Astrocyte of the hippocampus (primary cell): ENCODE measurements at regions not wholly inside any gene's neighbourhood (a gene's known extent, or its start where the extent isn't known, plus 50 kb on each side); places are given as distances from the start of the nearest gene placed in this dataset.

Experiments used
- DNase-seq: peaks from one replicate; pipeline ENCODE4 v3.0.0; 2011; ENCODE audit warnings: low read depth, low spot score

DNA sequence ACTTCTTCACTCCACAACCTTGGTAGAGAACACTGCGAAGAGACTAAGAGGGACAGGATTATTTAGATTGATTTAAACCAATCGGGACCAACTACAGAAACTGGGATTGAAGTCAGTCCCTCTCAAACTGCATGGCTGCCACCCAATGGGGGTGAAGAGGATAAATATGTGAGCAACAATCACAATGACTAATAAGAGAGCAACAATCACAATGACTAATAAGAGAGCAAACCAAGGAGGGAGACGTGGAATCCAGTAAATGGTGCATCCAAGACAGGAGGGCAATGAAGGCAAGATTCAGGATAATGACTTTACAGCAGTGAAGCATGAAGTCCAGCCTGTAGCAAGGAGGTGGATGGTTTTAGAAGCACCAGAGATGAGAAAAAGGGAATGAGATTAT lies 322.8 kb downstream of the TTLL7 start:
- DNase-seq: peak; percentile 18

DNA sequence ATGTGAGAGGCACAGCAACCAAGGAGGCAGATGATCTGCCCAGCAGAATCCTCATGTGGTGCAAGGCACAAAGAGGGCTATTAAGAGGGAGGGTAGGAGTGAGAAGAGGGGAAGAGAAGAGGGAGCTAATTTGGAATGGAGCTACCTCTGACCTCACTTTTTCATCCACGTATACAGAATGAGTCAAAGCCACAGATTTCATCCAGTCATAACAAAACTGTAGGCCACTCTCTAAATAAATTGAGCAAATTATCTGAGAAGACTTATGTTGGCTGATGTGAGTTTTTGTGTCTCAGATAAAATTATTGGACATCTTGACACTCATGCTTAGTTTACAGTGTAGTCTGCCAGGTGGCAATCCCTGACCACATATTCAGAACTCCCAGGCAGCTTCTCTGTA lies 325.6 kb downstream of the TTLL7 start:
- DNase-seq: peak; percentile 28

DNA sequence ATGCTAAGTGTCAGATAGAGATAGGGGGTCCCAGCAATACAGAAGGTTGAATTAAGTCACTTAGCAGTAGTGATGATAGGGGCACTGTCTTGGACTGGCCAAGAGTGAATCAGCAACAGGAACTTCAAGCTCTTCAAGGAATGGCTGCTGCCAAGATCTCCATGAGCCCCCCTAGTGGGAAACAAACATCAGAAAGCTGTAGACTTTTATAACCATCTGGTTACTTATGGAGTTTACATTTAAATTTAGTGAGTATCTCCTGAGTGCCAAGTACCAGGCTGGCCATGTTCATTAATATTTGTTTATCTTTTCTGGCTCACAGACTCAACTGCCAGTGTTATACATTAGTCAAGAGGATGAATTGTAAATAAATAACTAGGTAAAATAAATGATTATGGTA lies 327.3 kb downstream of the TTLL7 start:
- DNase-seq: no peak

DNA sequence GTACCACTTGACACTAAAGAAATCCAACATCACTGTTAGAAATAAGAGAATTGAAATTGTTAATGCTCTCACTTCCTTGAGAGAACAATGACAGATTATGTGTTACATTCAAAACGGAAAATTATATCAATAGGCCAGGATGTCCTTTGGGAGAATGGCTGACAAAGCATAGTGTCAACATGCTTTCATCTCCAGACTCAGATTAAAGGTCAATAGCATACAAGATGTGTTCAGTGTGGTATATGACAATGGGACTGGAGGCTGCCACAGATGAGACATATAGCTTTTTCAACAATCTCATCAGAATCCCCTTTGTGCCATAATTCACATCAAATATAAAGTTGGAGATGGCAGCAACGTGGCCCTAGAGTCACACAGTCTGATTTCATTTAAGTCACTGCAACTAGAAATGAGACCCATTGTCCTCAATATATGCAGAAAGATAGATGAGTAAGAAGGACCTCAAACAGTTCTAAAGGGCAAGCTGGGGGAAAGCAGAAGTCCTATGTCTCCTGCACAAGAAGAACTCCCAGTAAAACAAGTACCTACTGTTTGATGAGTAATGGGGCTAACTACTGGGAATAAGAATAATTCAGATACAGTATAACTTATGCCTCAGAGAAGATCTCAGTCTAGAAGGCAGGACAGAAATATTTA lies 327.9 kb downstream of the TTLL7 start:
- DNase-seq: no peak

DNA sequence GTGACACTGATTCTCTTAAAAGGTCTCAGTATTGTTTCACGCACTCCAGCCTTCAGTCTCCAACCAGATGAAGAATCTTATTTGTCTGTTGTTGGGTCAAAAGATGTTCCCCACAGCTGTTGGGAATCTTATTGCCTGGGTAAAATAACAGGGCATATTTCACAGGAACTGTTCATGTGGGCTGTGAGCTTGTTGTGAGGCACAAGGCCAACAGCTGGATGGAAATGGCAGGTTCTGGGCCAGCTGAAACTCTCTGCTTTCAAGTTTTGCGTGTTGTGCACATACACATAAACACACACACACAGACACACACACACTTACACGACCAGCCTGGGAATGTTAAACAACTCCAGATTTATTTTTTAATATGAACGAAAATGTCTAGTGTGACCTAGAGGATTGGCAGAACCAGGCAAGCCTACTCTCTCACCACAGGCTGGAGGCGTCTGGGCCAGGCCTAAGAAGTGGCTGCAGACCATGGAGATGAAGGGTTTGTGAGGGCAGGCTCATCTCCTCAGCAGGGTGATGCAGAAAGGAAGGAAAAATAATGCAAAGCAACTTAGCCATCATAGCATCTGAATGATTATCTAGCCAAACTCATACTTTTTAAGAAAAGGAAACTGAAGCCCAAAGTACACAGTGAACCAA lies 357.0 kb downstream of the TTLL7 start:
- peak; percentile 7 for DNase-seq

DNA sequence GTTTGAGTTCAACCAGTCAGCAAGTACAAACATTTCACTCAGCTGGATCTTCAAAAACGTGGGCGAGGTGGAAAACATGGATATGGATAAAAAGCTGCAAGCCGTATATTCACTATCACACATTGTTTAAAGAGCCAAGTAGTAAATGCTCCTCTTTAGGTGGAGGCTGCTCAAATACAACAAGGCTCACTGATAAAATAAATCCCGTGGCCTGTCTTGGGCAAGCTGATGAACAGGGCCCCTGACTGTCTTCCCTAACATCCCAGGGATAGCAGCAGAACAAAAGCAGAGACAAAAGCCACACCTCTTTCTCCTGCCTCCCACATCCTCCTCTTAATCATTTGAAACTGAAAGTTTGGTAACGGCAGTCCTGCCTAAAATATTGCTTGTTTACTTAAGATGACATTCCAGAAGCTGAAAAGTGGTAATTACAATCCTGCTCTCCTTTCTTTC lies 357.7 kb downstream of the TTLL7 start:
- DNase-seq: peak; percentile 16

DNA sequence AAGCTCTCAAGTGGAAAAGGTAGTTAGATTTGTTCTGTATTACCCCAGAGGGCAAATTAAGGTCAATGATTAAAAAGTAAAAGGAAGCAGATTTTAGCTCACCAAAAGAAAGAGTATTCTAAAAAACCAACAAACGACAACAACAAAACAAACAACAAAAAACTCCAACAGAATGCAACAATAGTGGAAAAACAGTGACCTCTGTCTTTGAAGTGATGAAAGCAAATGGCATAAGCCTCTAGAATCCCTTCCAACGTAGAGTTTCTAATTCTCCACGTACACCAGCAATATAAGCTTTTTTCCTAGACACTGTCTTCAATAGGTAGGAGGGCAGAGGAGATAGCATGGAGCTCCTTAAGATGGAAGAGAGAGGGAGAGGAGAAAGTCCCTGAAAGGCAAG lies 359.1 kb downstream of the TTLL7 start:
- no peak for DNase-seq

DNA sequence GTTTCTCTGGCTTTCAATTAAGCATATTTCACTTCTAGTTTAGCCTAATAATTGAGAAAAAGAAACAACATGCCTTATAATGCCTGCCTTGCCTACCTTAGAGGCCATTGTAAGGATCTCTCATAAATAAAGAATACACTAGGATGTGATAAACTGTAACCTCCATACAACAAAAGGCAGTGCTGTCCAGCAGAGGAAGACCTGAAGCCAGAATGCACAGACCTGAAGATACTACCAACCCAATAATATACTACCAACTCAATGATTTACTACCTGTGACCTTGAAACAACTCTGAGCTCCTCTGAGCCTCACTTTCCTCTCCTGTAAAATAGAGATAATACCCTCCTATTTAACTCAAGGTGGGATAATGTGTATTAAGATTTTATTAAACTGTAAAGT lies 361.3 kb downstream of the TTLL7 start:
- DNase-seq: no peak

DNA sequence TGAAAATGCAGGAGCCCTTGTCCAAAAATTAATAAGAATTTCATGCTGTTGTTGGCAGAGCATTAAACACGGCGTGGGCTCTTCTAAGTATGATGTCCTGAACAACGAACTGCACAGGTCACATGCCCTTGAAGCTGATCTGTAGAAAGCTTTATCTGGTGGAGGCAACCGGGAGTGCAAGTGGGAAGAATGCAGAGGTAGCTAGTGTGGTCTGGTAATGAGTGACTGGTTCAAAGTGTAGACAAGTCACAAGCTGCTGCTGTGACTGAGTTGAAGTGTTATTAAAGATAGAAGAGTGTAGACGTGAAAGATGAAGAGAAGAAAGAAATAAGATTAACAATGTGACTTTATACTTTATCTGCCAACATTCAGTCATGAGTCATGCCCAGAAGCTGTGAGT lies 361.9 kb downstream of the TTLL7 start:
- DNase-seq: no peak

DNA sequence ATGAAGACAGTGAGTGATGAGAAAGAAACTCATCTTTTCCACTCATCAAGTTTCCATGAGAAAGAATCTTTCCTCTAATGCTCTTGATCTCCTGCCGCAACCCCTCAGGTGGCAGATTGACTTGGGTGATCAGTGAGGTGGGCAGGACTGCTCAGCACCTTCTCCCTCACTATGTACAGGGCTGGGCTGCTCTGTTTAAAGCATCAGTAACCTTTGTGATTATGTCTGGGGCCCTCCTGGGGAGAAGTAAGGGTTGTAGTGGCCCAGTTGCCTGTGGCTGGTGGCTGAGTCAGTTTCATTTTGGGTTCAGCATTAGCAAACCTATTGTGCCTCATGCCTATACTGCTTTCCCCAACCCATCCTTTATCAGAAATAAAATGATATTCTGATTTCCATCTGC lies 366.0 kb downstream of the TTLL7 start:
- DNase-seq: no peak

DNA sequence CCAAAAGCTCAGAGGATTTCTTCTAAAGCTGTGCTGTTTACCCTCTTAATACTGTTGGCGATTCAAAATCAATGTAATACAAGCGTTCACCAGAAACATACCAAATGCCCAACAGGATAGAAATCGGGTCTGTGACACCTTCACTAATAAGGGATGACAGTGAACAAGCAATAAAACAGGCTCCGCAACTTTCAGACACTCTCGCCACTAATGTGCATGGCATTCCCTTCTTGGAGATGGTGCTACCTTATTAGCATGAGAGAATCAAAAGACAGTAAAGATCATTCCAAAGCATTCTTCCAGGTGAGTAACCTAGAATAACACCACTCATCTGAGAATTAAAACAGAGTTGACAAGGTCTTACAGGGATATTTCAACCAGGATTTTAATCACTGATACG lies 367.1 kb downstream of the TTLL7 start:
- DNase-seq: no peak

DNA sequence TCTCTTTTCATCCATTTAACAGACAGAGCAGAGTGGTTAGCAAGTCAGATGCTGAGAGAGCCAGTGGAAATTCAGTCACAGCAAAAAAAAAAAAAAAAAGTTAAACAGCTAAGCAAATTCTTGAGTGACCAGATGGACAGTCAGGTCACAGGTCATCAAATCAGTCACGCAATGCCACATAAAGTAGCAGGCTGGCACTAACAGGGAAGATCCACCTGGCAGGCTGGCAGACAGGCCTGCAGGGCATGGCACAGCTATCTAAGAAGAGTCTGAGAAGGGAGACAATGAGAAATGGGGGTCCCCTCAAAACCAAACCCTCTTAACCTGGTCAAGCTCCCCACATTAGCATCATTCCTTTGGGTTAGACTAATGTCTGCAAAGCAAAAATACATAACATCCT lies 371.9 kb downstream of the TTLL7 start:
- no peak for DNase-seq

DNA sequence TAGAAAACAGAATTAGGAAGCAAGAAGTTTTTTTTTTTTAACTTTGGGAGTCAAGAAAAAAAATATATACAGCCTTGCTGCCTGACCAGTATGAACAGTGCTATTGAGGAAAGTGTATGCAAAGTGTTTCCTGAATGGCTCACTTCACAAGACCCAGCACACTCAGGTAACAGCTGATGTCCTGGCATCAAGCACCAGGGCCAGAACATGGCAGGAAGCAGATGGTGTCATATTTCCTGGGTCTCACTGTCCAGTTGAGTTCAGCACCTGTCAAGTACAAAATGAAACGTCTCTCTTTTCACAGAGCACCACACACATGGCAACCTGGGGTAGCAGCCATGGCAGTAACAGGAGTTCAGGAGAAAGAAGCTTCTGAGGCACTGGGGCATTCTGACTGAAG lies 372.3 kb downstream of the TTLL7 start:
- peak; percentile 2 for DNase-seq

DNA sequence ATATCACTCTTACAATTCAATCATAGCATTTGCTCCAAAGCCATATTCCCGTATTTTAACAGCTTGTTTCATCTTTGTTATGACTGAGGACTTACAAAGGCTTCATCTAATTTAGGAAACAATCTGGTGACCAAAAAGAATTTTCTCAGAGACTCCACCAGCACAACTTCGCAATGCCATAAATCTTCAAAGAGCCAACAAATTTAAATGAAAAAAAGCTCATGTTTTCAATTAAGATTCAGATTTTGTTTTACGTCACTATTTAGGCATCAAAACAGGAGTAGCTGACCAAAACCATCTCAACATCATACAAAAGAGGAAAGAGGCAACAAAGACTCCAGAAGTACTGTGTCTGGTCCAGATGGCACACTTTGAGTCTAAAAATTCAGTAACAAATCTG lies 373.3 kb downstream of the TTLL7 start:
- no peak for DNase-seq

DNA sequence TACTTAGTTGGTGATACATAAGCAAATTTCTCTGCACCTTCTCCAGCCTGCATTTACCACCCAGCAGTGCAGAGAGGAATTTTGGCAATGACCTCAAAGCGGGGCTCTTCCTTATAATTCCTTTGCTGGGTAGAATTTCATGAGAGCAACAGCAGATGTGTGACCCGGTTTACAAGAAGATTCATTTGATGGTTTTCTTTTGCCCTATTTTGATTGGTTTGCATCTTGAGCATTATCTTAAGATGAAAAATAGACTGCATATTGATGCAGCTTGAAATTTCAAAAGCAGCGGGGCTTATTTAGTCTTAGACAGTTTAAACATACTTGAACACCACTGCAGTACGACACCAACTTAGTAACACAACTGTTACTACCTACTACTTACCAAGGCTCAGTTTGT lies 378.9 kb downstream of the TTLL7 start:
- DNase-seq: no peak

DNA sequence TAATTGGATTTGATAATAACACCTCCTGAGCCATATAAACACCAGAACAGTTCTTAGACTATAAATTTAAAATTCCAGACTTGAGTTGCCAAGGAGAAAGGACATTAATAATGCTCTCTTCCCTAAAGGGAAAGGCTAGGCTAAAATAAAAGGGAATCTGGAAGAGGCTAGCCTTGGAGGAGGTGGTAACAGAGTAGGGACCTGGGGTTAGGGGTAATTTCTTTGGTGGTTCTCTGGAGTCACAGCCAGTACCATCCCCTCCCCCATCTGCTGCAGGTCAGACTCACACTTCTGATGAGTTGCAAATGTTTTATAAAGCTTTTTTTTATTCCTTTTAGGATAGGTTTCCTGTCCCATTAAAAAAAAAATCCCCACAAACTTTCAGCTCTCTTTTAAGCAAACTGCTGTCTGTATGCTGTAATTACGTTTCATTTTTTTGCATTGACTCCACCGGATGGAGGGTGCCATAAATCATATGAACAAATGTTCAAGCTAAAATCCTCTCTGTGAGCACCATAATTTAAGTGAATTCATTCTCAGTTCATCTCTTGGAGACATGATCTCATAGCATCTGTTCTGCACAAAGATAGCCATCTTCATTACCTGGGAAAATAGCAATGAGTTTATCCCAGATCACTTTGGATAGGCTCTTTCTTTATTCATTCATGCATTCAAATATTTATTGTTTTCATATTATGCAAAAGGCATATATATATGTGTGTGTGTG lies 379.6 kb downstream of the TTLL7 start:
- no peak for DNase-seq

DNA sequence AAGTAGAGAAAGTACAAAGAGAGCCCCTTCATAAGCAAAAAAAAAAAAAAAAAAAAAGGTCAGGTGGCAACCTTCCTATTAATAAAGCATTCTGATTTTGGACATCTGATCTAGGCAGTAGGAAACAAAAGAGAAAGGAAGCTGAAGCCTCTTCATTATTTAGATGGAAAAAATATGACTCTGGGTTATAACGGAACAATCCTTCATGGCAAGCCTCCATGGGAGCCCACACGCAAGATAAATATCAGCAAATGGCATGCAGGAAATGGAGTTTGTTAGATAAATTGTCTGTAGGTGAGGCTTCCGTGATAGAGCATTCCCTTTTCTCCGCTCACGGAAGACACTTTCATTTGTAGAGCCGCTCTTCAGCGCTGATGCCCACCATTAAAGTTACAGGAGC lies 381.0 kb downstream of the TTLL7 start:
- no peak for DNase-seq

DNA sequence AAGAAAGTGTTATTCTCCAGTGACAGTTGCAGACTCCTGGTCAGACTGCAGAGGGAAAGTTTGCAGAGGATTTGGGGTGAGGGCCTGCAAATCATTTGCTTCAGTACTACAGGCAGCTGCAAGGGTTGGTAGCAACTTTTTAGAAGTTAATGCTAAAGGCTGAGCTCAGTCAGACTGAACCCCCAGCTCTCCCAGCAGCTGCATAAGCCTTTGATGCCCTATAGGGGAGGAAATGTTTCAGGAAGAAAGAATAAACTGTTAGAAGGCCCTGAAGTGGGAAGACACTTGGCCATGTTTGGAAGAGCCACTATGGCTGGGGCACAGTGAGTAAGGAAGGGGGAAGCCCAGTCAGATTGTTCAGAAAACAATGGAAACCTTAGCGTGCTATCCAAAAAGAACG lies 383.6 kb downstream of the TTLL7 start:
- no peak for DNase-seq

DNA sequence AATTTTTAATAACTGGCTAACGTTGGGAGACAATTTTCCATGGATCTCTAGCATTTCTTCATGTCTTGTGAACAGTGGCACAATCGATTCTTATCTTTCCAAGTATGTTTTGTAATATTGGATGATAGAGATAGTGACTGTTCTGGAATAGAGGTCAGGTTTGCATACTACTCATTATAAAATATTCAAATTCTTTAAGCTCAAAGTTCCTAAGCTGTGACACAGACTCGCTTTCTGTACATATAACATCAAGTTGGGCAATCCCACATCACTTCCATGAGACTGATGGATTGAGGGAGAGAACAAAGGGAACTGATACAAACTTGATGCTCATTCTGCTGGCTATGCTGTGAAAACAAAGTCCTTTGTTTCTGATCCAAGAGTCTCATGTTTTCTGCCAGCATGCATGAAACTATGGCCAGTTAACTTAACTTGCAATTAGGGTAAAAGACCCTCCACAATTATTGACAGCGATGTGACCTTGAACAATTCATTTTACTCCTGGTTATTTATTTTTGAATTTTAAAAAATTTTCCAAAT lies 392.4 kb downstream of the TTLL7 start:
- no peak for DNase-seq

DNA sequence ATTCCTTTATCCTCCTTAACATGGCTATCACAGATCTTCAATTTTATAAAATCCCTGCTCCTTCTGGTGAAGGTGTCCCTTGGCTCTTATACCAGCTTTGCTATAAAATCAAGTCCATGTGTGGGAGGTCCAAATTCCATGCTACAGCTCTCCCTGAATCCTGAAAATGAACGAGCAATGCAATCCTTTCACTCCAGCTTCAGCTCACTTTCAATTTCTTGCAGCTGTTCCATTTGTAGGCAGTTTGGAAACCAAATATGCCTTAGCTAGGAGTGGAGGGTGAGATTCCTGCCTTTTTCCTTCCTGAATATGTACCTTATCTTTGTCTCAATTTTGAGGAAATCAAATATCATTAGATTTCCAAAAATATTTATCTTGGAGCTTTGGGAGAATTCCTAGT lies 402.6 kb downstream of the TTLL7 start:
- DNase-seq: no peak

DNA sequence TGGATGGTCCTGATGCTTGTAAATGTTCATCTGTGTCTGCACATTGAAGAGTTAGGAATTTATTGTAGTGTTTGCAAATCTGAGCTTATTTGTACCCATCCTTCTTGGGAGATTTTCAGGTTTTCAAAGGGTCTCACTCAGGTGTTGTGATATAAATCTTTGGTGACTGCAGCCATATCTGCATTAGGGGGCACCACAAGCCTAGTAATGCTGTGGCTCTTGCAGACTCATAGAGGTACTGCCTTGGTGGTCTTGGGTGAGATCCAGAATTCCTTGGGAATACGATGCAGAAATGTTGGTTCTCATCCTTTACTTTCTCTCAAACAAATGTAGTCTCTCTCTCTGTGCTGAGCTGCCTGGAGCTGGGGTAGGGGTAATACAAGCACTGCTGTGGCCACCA lies 405.9 kb downstream of the TTLL7 start:
- DNase-seq: no peak

DNA sequence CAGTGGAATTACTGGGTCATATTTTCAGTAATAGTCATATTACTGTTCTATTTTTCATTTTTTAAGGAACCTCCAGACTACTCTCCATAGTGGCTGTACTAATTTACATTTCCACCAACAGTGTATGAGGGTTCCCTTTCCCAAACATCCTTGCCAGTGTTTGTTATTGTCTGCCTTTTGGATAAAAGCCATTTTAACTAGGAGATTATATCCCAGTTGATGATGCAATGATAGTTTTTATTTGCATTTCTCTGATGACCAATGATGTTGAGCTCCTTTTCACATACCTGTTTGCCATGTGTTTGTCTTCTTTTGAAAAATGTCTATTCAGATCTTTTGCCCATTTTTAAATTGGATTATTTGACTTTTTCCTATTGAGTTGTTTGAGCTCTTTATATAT lies 410.8 kb downstream of the TTLL7 start:
- no peak for DNase-seq
